B cell (primary cell): ENCODE measurements at regions not wholly inside any gene's neighbourhood (a gene's known extent, or its start where the extent isn't known, plus 50 kb on each side); places are given as distances from the start of the nearest gene placed in this dataset.

Source experiments
- CTCF ChIP-seq: fragments of 200-600 bp; IDR thresholded peaks from one replicate; pipeline ENCODE4 v1.8.0; 2022; ENCODE audit warnings: antibody characterized with exemption, mild to moderate bottlenecking
- EZH2 ChIP-seq: IDR thresholded peaks from 2 replicates; pipeline ENCODE4 v1.6.1; 2012; ENCODE audit warnings: borderline replicate concordance, low read depth, mild to moderate bottlenecking, moderate library complexity, low read length; ENCODE audit not compliant: insufficient read depth, poor library complexity, severe bottlenecking

- no peak for TF ChIP-seq CTCF
- TF ChIP-seq EZH2, result no peak
These were observed 164.5 kb downstream of the EBLN2 start for GRCh38 chr3:73225991-73226390.
